Spleen (tissue), 11 donors: ENCODE measurements at regions not wholly inside any gene's neighbourhood (a gene's known extent, or its start where the extent isn't known, plus 50 kb on each side); places are given as distances from the start of the nearest gene placed in this dataset.

Experiments
- DNase-seq: peaks from one replicate; pipeline ENCODE4 v3.0.0-alpha.2; 2020
- H3K27ac ChIP-seq, 8 donors: fragments of 200-600 bp; sonication (generic) in 7 of 8; 1 replicate in 4 of 8; 2 replicates in 4 of 8; pipeline versions ENCODE4 v1.5.0 to v1.8.0; 2016 to 2021; ENCODE audit warnings: inconsistent platforms in 4 of 8, mild to moderate bottlenecking in 4 of 8, moderate library complexity in 1 of 8
- H3K27me3 ChIP-seq, 7 donors: fragments of 200-600 bp; sonication (generic) in 6 of 7; replicated peaks in 1 of 7; 1 replicate in 4 of 7; 2 replicates in 3 of 7; pipeline versions ENCODE4 v1.5.0 to v1.8.0; 2016 to 2021; ENCODE audit warnings: inconsistent platforms in 3 of 7, mild to moderate bottlenecking in 1 of 7
- H3K36me3 ChIP-seq, 6 donors: fragments of 200-600 bp; sonication (generic) in 5 of 6; 1 replicate in 4 of 6; 2 replicates in 2 of 6; pipeline versions ENCODE4 v1.5.0 to v1.8.0; 2016 to 2021; ENCODE audit warnings: inconsistent platforms in 2 of 6
- H3K4me1 ChIP-seq, 6 donors: fragments of 200-600 bp; sonication (generic) in 5 of 6; 1 replicate in 3 of 6; 2 replicates in 3 of 6; pipeline versions ENCODE4 v1.5.0 to v1.8.0; 2016 to 2021; ENCODE audit warnings: inconsistent platforms in 3 of 6
- H3K4me3 ChIP-seq, 8 donors: fragments of 200-600 bp; sonication (generic) in 7 of 8; 1 replicate in 4 of 8; 2 replicates in 4 of 8; pipeline versions ENCODE4 v1.5.0 to v1.8.0; 2016 to 2021; ENCODE audit warnings: inconsistent platforms in 4 of 8, mild to moderate bottlenecking in 4 of 8, moderate library complexity in 2 of 8
- H3K9me3 ChIP-seq, 8 donors: fragments of 200-600 bp; sonication (generic) in 7 of 8; 1 replicate in 4 of 8; 2 replicates in 4 of 8; pipeline versions ENCODE4 v1.5.0 to v1.8.0; 2016 to 2021; ENCODE audit warnings: inconsistent platforms in 4 of 8
- POLR2A ChIP-seq, 3 donors: fragments of 450-650 bp; IDR thresholded peaks; one replicate each; pipeline ENCODE4 v1.5.1; 2017; ENCODE audit warnings: antibody characterized with exemption in 3 of 3, mild to moderate bottlenecking in 1 of 3
- POLR2AphosphoS5 ChIP-seq, 3 donors: sonication (generic); formaldehyde crosslinking; IDR thresholded peaks; one replicate each; pipeline ENCODE4 v1.5.1; 2017; ENCODE audit warnings: antibody characterized with exemption in 3 of 3
- WGBS, 5 donors: extraction: QIAGEN DNeasy Blood & Tissue Kit in 3 of 5; methylation state at CpG; one replicate each; pipeline versions ENCODE4 v1.1.5 to v1.1.7; 2013 to 2018; 5-methylcytosine and 5-hydroxymethylcytosine counted together
- intact Hi-C: fragments of 100-400 bp; cut with DNase I; formaldehyde crosslinking; loops from one replicate; pipeline ENCODE4 v1.15.0; 2023; ENCODE audit warnings: low total_unique reads
- TF ChIP-seq, protein P1 (sequence below), 11 experiments: fragments of 200-600 bp in 7 of 11; fragments of 450-650 bp in 4 of 11; sonication (generic) in 4 of 11; IDR thresholded peaks in 8 of 11; conservative IDR thresholded peaks in 3 of 11; 1 replicate in 7 of 11; 2 replicates in 4 of 11; pipeline versions ENCODE4 v1.4.0 to v1.8.0; 2016 to 2021; ENCODE audit warnings: antibody characterized with exemption in 11 of 11, inconsistent platforms in 4 of 11, mild to moderate bottlenecking in 1 of 11
- donor health status: healthy with polysubstance abuse.
- donor health status: DM: no; HTN: no; CAD: no; lungs with moderate emphysema.
- donor health status: DM: no; HTN: no; CAD: no.
- donor health status: Bipolar disorder and iron deficiency.
- donor health status: healthy.
- donor health status: DM: no; HTN: no; CAD: no.
- donor health status: DM: yes; HTN: yes; CAD: no.

DNA sequence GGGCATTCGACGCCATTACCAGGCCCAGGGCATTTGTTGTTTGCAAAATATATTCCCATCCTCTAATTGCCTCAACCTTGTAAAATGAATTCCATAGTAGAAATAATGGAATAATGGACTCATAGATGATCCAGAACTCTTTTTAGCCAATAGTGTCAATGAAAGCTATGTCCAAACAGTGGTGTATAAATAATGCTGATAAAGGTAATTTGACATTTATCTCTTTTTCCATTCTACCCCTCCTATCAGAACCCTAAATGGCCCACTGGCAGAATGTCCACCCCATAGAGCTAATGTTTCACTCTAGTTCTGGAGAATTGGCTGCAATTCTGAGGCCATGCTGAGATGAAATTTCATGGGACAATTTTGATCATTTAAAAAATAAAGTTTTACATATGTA, 76.4 kb upstream of the DLX6 start:
- TF ChIP-seq POLR2A (IDR thresholded peaks at IDR 0.05) = no peak
- TF ChIP-seq, protein P1, sequence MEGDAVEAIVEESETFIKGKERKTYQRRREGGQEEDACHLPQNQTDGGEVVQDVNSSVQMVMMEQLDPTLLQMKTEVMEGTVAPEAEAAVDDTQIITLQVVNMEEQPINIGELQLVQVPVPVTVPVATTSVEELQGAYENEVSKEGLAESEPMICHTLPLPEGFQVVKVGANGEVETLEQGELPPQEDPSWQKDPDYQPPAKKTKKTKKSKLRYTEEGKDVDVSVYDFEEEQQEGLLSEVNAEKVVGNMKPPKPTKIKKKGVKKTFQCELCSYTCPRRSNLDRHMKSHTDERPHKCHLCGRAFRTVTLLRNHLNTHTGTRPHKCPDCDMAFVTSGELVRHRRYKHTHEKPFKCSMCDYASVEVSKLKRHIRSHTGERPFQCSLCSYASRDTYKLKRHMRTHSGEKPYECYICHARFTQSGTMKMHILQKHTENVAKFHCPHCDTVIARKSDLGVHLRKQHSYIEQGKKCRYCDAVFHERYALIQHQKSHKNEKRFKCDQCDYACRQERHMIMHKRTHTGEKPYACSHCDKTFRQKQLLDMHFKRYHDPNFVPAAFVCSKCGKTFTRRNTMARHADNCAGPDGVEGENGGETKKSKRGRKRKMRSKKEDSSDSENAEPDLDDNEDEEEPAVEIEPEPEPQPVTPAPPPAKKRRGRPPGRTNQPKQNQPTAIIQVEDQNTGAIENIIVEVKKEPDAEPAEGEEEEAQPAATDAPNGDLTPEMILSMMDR (IDR thresholded peaks at IDR 0.05 in 8 of 11, conservative IDR thresholded peaks at IDR 0.05 in 3 of 11) = no peak
- no peak for TF ChIP-seq POLR2AphosphoS5 (IDR thresholded peaks at IDR 0.05)
- H3K27ac ChIP-seq = no peak overlapping the region
- WGBS, 5 donors = 44 to 93% (median 73%) methylated on average over 2 of the region's 2 CpGs
- intact Hi-C loops = no loop called here
- no peaks in the 10 kb centered on the region for H3K36me3 ChIP-seq
- no peaks in the 10 kb centered on the region for H3K4me1 ChIP-seq
- no peak overlapping the region for H3K4me3 ChIP-seq
- no peak for DNase-seq
- no peaks in the 10 kb centered on the region for H3K9me3 ChIP-seq
- H3K27me3 ChIP-seq = peaks cover 0 to 5% (median 0%) of the 10 kb centered on the region in 7 donors

DNA sequence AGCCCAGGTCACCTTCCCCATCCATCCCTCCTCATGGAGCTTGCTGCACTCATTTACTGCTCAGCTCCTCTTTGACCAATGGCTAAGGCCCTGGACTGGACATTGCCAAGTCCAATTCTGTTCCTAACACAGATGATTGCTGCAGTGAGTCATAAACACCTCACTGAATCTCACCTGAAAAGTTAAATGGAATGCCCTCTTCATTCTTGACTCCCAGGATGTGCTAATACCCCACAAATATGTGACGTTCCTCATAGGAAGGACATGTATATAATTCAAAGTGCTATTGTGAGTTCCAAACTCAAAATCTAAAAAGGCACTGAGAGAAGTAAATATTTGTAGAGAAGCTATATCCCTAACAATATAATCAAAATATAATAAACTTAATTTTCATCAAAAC, 73.5 kb upstream of the DLX6 start:
- Histone ChIP-seq H3K4me1 (no peaks in the 10 kb centered on the region), H3K27ac (no peak overlapping the region), H3K9me3 (no peaks in the 10 kb centered on the region), H3K4me3 (no peak overlapping the region), H3K36me3 (no peaks in the 10 kb centered on the region), H3K27me3 (no peaks in the 10 kb centered on the region)
- intact Hi-C loops = no loop called here
- DNase-seq = no peak
- 60 to 95% (median 89%) methylated on average over 1 of the region's 1 CpG for WGBS, 5 donors
- TF ChIP-seq, protein P1 (IDR thresholded peaks at IDR 0.05 in 8 of 11, conservative IDR thresholded peaks at IDR 0.05 in 3 of 11) = no peak
- no peak for TF ChIP-seq POLR2AphosphoS5 (IDR thresholded peaks at IDR 0.05)
- TF ChIP-seq POLR2A (IDR thresholded peaks at IDR 0.05) = no peak

DNA sequence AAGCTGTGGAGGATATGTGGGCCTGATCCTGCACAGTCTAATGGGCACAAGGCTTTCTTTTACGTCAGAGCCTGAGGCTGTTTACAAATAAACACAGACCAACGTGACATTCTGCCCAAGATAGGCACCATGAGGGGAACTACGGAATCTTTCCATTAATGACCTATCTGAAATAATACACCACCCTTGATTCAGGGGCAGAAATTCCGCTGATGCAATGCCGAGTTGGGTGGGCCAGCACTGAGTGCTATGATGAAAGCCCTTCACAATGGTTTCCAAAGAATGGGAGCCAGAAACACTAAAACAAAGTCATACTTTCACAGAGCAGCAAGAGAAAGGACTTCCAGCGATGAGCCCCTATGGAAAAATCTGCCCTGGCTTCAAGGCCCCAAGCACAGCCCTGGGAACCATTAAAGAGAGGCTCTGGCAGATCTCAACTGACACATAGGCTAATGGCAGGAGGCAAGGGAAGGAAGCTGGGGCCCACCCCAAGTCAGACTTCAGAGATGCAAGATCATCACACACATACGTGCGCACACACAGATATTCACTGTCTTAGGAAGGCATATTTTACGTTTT, 72.2 kb upstream of the DLX6 start:
- Histone ChIP-seq H3K4me3 (no peak overlapping the region), H3K36me3 (no peaks in the 10 kb centered on the region), H3K4me1 (no peaks in the 10 kb centered on the region), H3K27ac (no peak overlapping the region), H3K9me3 (no peaks in the 10 kb centered on the region), H3K27me3 (no peaks in the 10 kb centered on the region)
- intact Hi-C loops = no loop called here
- no peak for DNase-seq
- no peak for TF ChIP-seq POLR2AphosphoS5 (IDR thresholded peaks at IDR 0.05)
- no peak for TF ChIP-seq POLR2A (IDR thresholded peaks at IDR 0.05)
- TF ChIP-seq, protein P1 (IDR thresholded peaks at IDR 0.05 in 8 of 11, conservative IDR thresholded peaks at IDR 0.05 in 3 of 11) = no peak
- 75 to 92% (median 82%) methylated on average over 9 of the region's 9 CpGs for WGBS, 5 donors

GRCh38 chr7:96936621-96937020, 68.7 kb upstream of the DLX6 start:
- DNase-seq = no peak
- WGBS, 5 donors = 74 to 83% (median 79%) methylated on average over 2 of the region's 2 CpGs
- Histone ChIP-seq H3K27me3 (no peaks in the 10 kb centered on the region), H3K4me1 (no peaks in the 10 kb centered on the region), H3K36me3 (no peaks in the 10 kb centered on the region), H3K27ac (no peak overlapping the region), H3K4me3 (no peak overlapping the region), H3K9me3 (no peaks in the 10 kb centered on the region)
- intact Hi-C loops = no loop called here
- TF ChIP-seq POLR2AphosphoS5 (IDR thresholded peaks at IDR 0.05) (no peak), POLR2A (IDR thresholded peaks at IDR 0.05) (no peak)
- TF ChIP-seq, protein P1 (IDR thresholded peaks at IDR 0.05 in 8 of 11, conservative IDR thresholded peaks at IDR 0.05 in 3 of 11) = no peak
